CD14-positive monocyte (primary cell): ENCODE measurements at regions not wholly inside any gene's neighbourhood (a gene's known extent, or its start where the extent isn't known, plus 50 kb on each side); places are given as distances from the start of the nearest gene placed in this dataset.

Experiments
- DNase-seq, 3 donors: peaks; one replicate each; pipeline ENCODE4 v3.0.0-alpha.2; 2011 to 2022
- H2AFZ ChIP-seq: 2 replicates; pipeline ENCODE4 v1.6.0; 2012; ENCODE audit warnings: mild to moderate bottlenecking, low read depth, low read length, inconsistent platforms; ENCODE audit not compliant: insufficient read depth, poor library complexity, severe bottlenecking
- H3K27ac ChIP-seq, 2 donors: 1 replicate in 1 of 2; 2 replicates in 1 of 2; pipeline ENCODE4 v1.5.1; 2012 to 2013; ENCODE audit warnings: low read length in 2 of 2, control low read depth in 1 of 2, inconsistent platforms in 1 of 2, low read depth in 1 of 2, mild to moderate bottlenecking in 1 of 2
- H3K27me3 ChIP-seq, 2 donors: one replicate each; pipeline versions ENCODE4 v1.6.0 to v1.6.1; 2011 to 2013; ENCODE audit warnings: low read length in 2 of 2; ENCODE audit not compliant: control insufficient read depth in 2 of 2, insufficient read depth in 2 of 2
- H3K36me3 ChIP-seq, 2 donors: replicated peaks in 1 of 2; 1 replicate in 1 of 2; 2 replicates in 1 of 2; pipeline versions ENCODE4 v1.5.1 to v1.6.1; 2012 to 2013; ENCODE audit warnings: low read length in 2 of 2, control low read depth in 1 of 2, inconsistent platforms in 1 of 2, mild to moderate bottlenecking in 1 of 2; ENCODE audit not compliant: insufficient read depth in 2 of 2, control insufficient read depth in 1 of 2
- H3K4me1 ChIP-seq, 2 donors: 1 replicate in 1 of 2; 2 replicates in 1 of 2; pipeline versions ENCODE4 v1.5.1 to v1.6.1; 2012 to 2013; ENCODE audit warnings: low read length in 2 of 2, control low read depth in 1 of 2, inconsistent platforms in 1 of 2, mild to moderate bottlenecking in 1 of 2, moderate library complexity in 1 of 2; ENCODE audit not compliant: insufficient read depth in 2 of 2, control insufficient read depth in 1 of 2
- H3K4me2 ChIP-seq: replicated peaks from 2 replicates; pipeline ENCODE3; 2012; ENCODE audit warnings: low read length, moderate library complexity, mild to moderate bottlenecking; ENCODE audit not compliant: poor library complexity, severe bottlenecking; ENCODE audit errors: extremely low read depth
- H3K4me3 ChIP-seq, 3 experiments: fragments of 200-600 bp in 1 of 3; sonication (generic) in 1 of 3; replicated peaks in 1 of 3; 1 replicate in 2 of 3; 2 replicates in 1 of 3; pipeline ENCODE4 v1.5.1; 2011 to 2013; ENCODE audit warnings: low read length in 3 of 3, mild to moderate bottlenecking in 3 of 3, control low read depth in 2 of 3, low read depth in 2 of 3, inconsistent platforms in 1 of 3, moderate library complexity in 1 of 3
- H3K79me2 ChIP-seq: 2 replicates; pipeline ENCODE4 v1.6.0; 2012; ENCODE audit warnings: mild to moderate bottlenecking, control low read depth, inconsistent platforms, low read length, moderate library complexity; ENCODE audit not compliant: insufficient read depth
- H3K9ac ChIP-seq: 2 replicates; pipeline ENCODE4 v1.6.0; 2017; ENCODE audit warnings: low read length, mild to moderate bottlenecking; ENCODE audit not compliant: insufficient read depth, poor library complexity, severe bottlenecking
- H3K9me3 ChIP-seq, 2 donors: replicated peaks in 1 of 2; 1 replicate in 1 of 2; 2 replicates in 1 of 2; pipeline versions ENCODE4 v1.5.1 to v1.6.1; 2012 to 2013; ENCODE audit warnings: low read length in 2 of 2, control low read depth in 1 of 2; ENCODE audit not compliant: control insufficient read depth in 1 of 2, insufficient read depth in 1 of 2
- H4K20me1 ChIP-seq: 2 replicates; pipeline ENCODE4 v1.6.0; 2012; ENCODE audit warnings: mild to moderate bottlenecking, low read length, control low read depth, moderate library complexity; ENCODE audit not compliant: insufficient read depth
- H3K27ac Mint-ChIP-seq, 7 donors: one replicate each; pipeline ENCODE4 v1.8.0; 2020; ENCODE audit warnings: mild to moderate bottlenecking in 7 of 7, mixed read lengths in 7 of 7, moderate library complexity in 6 of 7, inconsistent platforms in 2 of 7
- H3K27me3 Mint-ChIP-seq, 3 donors: one replicate each; pipeline ENCODE4 v1.8.0; 2021 to 2022; ENCODE audit warnings: low read depth in 3 of 3, mild to moderate bottlenecking in 3 of 3, mixed read lengths in 3 of 3, moderate library complexity in 3 of 3, inconsistent platforms in 1 of 3
- H3K36me3 Mint-ChIP-seq, 2 donors: one replicate each; pipeline ENCODE4 v1.8.0; 2020; ENCODE audit warnings: mixed read lengths in 2 of 2, inconsistent platforms in 1 of 2, mild to moderate bottlenecking in 1 of 2
- H3K4me1 Mint-ChIP-seq: one replicate; pipeline ENCODE4 v1.8.0; 2020; ENCODE audit warnings: mild to moderate bottlenecking, mixed read lengths
- H3K4me3 Mint-ChIP-seq, 2 donors: one replicate each; pipeline ENCODE4 v1.8.0; 2020; ENCODE audit warnings: mild to moderate bottlenecking in 2 of 2, mixed read lengths in 2 of 2, moderate library complexity in 1 of 2
- H3K9me3 Mint-ChIP-seq, 7 donors: one replicate each; pipeline ENCODE4 v1.8.0; 2020 to 2022; ENCODE audit warnings: mixed read lengths in 7 of 7, mild to moderate bottlenecking in 6 of 7, moderate library complexity in 6 of 7, inconsistent platforms in 2 of 7
- CTCF ChIP-seq: fragments of 200-600 bp; IDR thresholded peaks from one replicate; pipeline ENCODE4 v1.8.0; 2022; ENCODE audit warnings: antibody characterized with exemption, mild to moderate bottlenecking
- WGBS: methylation state at CpG from one replicate; pipeline ENCODE4 v1.1.5; 2013; ENCODE audit warnings: missing lambda C conversion rate; ENCODE audit not compliant: insufficient coverage; 5-methylcytosine and 5-hydroxymethylcytosine counted together
- intact Hi-C, 2 donors: fragments of 100-400 bp; cut with micrococcal nuclease; formaldehyde crosslinking; loops; one replicate each; pipeline versions ENCODE4 v1.15.0 to v1.15.1; 2023

GRCh38 chr1:182122256-182122912 is 60.9 kb upstream of the ZNF648 start:
- no peaks in the 10 kb centered on the region for H3K27me3 ChIP-seq
- no peaks in the 10 kb centered on the region for H4K20me1 ChIP-seq
- H3K36me3 ChIP-seq = no peaks in the 10 kb centered on the region
- Mint-ChIP-seq H3K4me1 (no peaks in the 10 kb centered on the region), H3K36me3 (no peaks in the 10 kb centered on the region), H3K4me3 (no peak overlapping the region), H3K27ac (peak overlapping the region in 1 of 7 donors; percentile 3), H3K9me3 (peaks cover 0 to 4% (median 0%) of the 10 kb centered on the region in 7 donors), H3K27me3 (peaks cover 0 to 4% (median 0%) of the 10 kb centered on the region in 3 donors)
- intact Hi-C loops = no loop called here
- H3K4me2 ChIP-seq = no peak overlapping the region
- H2AFZ ChIP-seq = no peak overlapping the region
- no CpG with 5 or more reads among the region's 1 CpG for WGBS
- H3K27ac ChIP-seq = no peak overlapping the region
- H3K4me3 ChIP-seq = no peak overlapping the region
- no peaks in the 10 kb centered on the region for H3K79me2 ChIP-seq
- no peaks in the 10 kb centered on the region for H3K4me1 ChIP-seq
- H3K9ac ChIP-seq = no peak overlapping the region
- TF ChIP-seq CTCF = no peak
- no peak for DNase-seq
- H3K9me3 ChIP-seq = no peaks in the 10 kb centered on the region

- H3K36me3 Mint-ChIP-seq = no peaks in the 10 kb centered on the region
Measured at GRCh38 chr1:182121787-182122186, 60.3 kb upstream of the ZNF648 start.

More at GRCh38 chr1:182121787-182122186, 60.3 kb upstream of the ZNF648 start:
- Histone ChIP-seq H2AFZ (no peak overlapping the region), H4K20me1 (no peaks in the 10 kb centered on the region), H3K9ac (no peak overlapping the region), H3K79me2 (no peaks in the 10 kb centered on the region), H3K4me3 (no peak overlapping the region), H3K27ac (no peak overlapping the region), H3K4me2 (no peak overlapping the region), H3K4me1 (no peaks in the 10 kb centered on the region), H3K27me3 (no peaks in the 10 kb centered on the region), H3K9me3 (no peaks in the 10 kb centered on the region), H3K36me3 (no peaks in the 10 kb centered on the region)
- Mint-ChIP-seq H3K27ac (peak overlapping the region in 1 of 7 donors; percentile 3), H3K27me3 (peaks cover 0 to 4% (median 0%) of the 10 kb centered on the region in 3 donors), H3K4me3 (no peak overlapping the region), H3K4me1 (no peaks in the 10 kb centered on the region), H3K9me3 (peaks cover 0 to 4% (median 0%) of the 10 kb centered on the region in 7 donors)
- no peak for DNase-seq
- no CpG with 5 or more reads among the region's 2 CpGs for WGBS
- TF ChIP-seq CTCF = no peak
- intact Hi-C loops = no loop called here
